ENCODE measurements at regions not wholly inside any gene's neighbourhood (a gene's known extent, or its start where the extent isn't known, plus 50 kb on each side); places are given as distances from the start of the nearest gene placed in this dataset.

GRCh38 chr1:30001011-30001731 lies 722.2 kb downstream of the MATN1 start:
- TF ChIP-seq EZH2 (IDR thresholded peaks at IDR 0.05; ENCODE audit: borderline replicate concordance, insufficient read depth, low read length, poor library complexity, severe bottlenecking) (no peak), RAD21 (conservative IDR thresholded peaks at IDR 0.05) (no peak)

All from neural cell (in vitro differentiated cells).